Hepatocyte (in vitro differentiated cells): ENCODE measurements at regions not wholly inside any gene's neighbourhood (a gene's known extent, or its start where the extent isn't known, plus 50 kb on each side); places are given as distances from the start of the nearest gene placed in this dataset.

ENCODE experiments used
- DNase-seq: peaks from one replicate; pipeline ENCODE4 v3.0.0-alpha.2; 2016; ENCODE audit warnings: low spot score
- H2AFZ ChIP-seq: fragments of 200-600 bp; sonication (generic); 2 replicates; pipeline ENCODE4 v1.6.0; 2016; ENCODE audit warnings: antibody characterized with exemption, mild to moderate bottlenecking
- H3K27ac ChIP-seq: fragments of 200-600 bp; sonication (generic); 2 replicates; pipeline ENCODE4 v1.5.1; 2016; ENCODE audit warnings: mild to moderate bottlenecking
- H3K27me3 ChIP-seq: fragments of 200-600 bp; sonication (generic); 2 replicates; pipeline ENCODE4 v1.6.1; 2016
- H3K36me3 ChIP-seq: fragments of 200-600 bp; sonication (generic); replicated peaks from 2 replicates; pipeline ENCODE4 v1.5.1; 2016; ENCODE audit warnings: low read depth; ENCODE audit not compliant: insufficient read depth
- H3K4me1 ChIP-seq: fragments of 200-600 bp; sonication (generic); 2 replicates; pipeline ENCODE4 v1.5.1; 2016; ENCODE audit warnings: mild to moderate bottlenecking, moderate library complexity; ENCODE audit not compliant: insufficient read depth
- H3K4me2 ChIP-seq: fragments of 200-600 bp; sonication (generic); 2 replicates; pipeline ENCODE4 v1.6.0; 2016
- H3K4me3 ChIP-seq: fragments of 200-600 bp; sonication (generic); 2 replicates; pipeline ENCODE4 v1.5.1; 2016; ENCODE audit warnings: mild to moderate bottlenecking
- H3K79me2 ChIP-seq: fragments of 200-600 bp; sonication (generic); 2 replicates; pipeline ENCODE4 v1.6.0; 2017; ENCODE audit warnings: mild to moderate bottlenecking
- H3K9me2 ChIP-seq: fragments of 200-600 bp; sonication (generic); replicated peaks from 2 replicates; pipeline ENCODE4 v1.6.0; 2017; ENCODE audit warnings: mild to moderate bottlenecking; ENCODE audit not compliant: insufficient read depth
- H3K9me3 ChIP-seq: fragments of 200-600 bp; sonication (generic); 2 replicates; pipeline ENCODE4 v1.5.1; 2016; ENCODE audit warnings: low read depth, mild to moderate bottlenecking
- H4K20me1 ChIP-seq: fragments of 200-600 bp; sonication (generic); 2 replicates; pipeline ENCODE4 v1.6.0; 2016; ENCODE audit warnings: mild to moderate bottlenecking; ENCODE audit not compliant: insufficient read depth, poor library complexity, severe bottlenecking
- CTCF ChIP-seq: fragments of 200-600 bp; sonication (generic); IDR thresholded peaks from 2 replicates; pipeline ENCODE4 v1.5.1; 2016; ENCODE audit warnings: antibody characterized with exemption, mild to moderate bottlenecking; ENCODE audit not compliant: poor library complexity
- EZH2 ChIP-seq: fragments of 200-600 bp; sonication (generic); IDR thresholded peaks from 2 replicates; pipeline ENCODE4 v1.6.1; 2016; ENCODE audit warnings: antibody characterized with exemption, mild to moderate bottlenecking, borderline replicate concordance
- EZH2phosphoT487 ChIP-seq: fragments of 200-600 bp; sonication (generic); IDR thresholded peaks from one replicate; pipeline ENCODE4 v1.6.1; 2018; ENCODE audit warnings: antibody characterized with exemption, mild to moderate bottlenecking, low read depth, moderate library complexity; ENCODE audit not compliant: unreplicated experiment, severe bottlenecking
- WGBS: methylation state at CpG from one replicate; pipeline ENCODE4 v1.1.6; 2016; ENCODE audit warnings: low lambda C conversion rate; ENCODE audit errors: missing lambda C conversion rate; 5-methylcytosine and 5-hydroxymethylcytosine counted together

GRCh38 chr14:25267186-25267585, 217.2 kb upstream of the STXBP6 start:
- WGBS = 85% methylated on average over 16 of the region's 16 CpGs
- TF ChIP-seq EZH2phosphoT487 (no peak), CTCF (no peak), EZH2 (no peak)

GRCh38 chr14:25259470-25259869, 209.5 kb upstream of the STXBP6 start:
- Histone ChIP-seq H3K36me3 (no peaks in the 10 kb centered on the region), H4K20me1 (no peaks in the 10 kb centered on the region), H3K9me3 (no peaks in the 10 kb centered on the region), H2AFZ (no peak overlapping the region), H3K79me2 (no peaks in the 10 kb centered on the region), H3K4me1 (no peaks in the 10 kb centered on the region), H3K27ac (no peak overlapping the region), H3K9me2 (no peaks in the 10 kb centered on the region), H3K4me2 (no peak overlapping the region), H3K4me3 (no peak overlapping the region), H3K27me3 (no peaks in the 10 kb centered on the region)
- WGBS = 71% methylated on average over 1 of the region's 1 CpG
- TF ChIP-seq EZH2 (no peak), EZH2phosphoT487 (no peak), CTCF (no peak)
- DNase-seq = no peak

More at GRCh38 chr14:25267186-25267585, 217.2 kb upstream of the STXBP6 start:
- no peaks in the 10 kb centered on the region for H3K9me2 ChIP-seq
- no peak for DNase-seq
- no peak overlapping the region for H3K27ac ChIP-seq
- no peak overlapping the region for H3K4me2 ChIP-seq
- no peaks in the 10 kb centered on the region for H3K9me3 ChIP-seq
- H3K36me3 ChIP-seq = no peaks in the 10 kb centered on the region
- no peaks in the 10 kb centered on the region for H4K20me1 ChIP-seq
- no peaks in the 10 kb centered on the region for H3K79me2 ChIP-seq
- H3K27me3 ChIP-seq = no peaks in the 10 kb centered on the region
- H3K4me3 ChIP-seq = no peak overlapping the region
- no peak overlapping the region for H2AFZ ChIP-seq
- no peaks in the 10 kb centered on the region for H3K4me1 ChIP-seq

- Histone ChIP-seq H2AFZ (no peak overlapping the region), H3K79me2 (no peaks in the 10 kb centered on the region)
- DNase-seq = no peak
Observed at GRCh38 chr14:25252793-25253192, 202.8 kb upstream of the STXBP6 start.

More at GRCh38 chr14:25252793-25253192, 202.8 kb upstream of the STXBP6 start:
- Histone ChIP-seq H3K9me2 (no peaks in the 10 kb centered on the region), H3K4me3 (no peak overlapping the region), H3K27ac (no peak overlapping the region), H4K20me1 (no peaks in the 10 kb centered on the region), H3K4me2 (no peak overlapping the region), H3K9me3 (no peaks in the 10 kb centered on the region), H3K27me3 (no peaks in the 10 kb centered on the region), H3K36me3 (no peaks in the 10 kb centered on the region), H3K4me1 (no peaks in the 10 kb centered on the region)
- TF ChIP-seq EZH2phosphoT487 (no peak), EZH2 (no peak), CTCF (no peak)
- 87% methylated on average over 11 of the region's 11 CpGs for WGBS
